ENCODE measurements at regions not wholly inside any gene's neighbourhood (a gene's known extent, or its start where the extent isn't known, plus 50 kb on each side); places are given as distances from the start of the nearest gene placed in this dataset.
"Not testable (repeated sequence)": the region's sequence is repeated elsewhere in the genome, so short reads cannot be mapped to it uniquely, and the experiment has no call there.

DNA sequence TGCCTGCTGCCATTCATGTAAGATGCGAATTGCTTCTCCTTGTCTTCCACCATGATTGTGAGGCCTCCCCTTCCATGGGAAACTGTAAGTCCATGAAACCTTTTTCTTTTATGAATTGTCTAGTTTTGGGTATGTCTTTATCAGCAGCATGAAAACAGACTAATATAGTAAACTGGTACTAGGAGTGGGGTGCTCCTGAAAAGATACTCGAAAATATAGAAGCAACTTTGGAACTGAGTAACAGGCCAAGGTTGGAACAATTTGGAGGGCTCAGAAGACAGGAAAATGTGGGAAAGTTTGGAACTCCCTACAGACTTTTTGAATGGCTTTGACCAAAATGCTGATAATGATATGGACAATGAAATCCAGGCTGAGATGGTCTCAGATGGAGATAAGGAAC is 53.8 kb upstream of the SPATA16 start:
- TF ChIP-seq, protein P1, sequence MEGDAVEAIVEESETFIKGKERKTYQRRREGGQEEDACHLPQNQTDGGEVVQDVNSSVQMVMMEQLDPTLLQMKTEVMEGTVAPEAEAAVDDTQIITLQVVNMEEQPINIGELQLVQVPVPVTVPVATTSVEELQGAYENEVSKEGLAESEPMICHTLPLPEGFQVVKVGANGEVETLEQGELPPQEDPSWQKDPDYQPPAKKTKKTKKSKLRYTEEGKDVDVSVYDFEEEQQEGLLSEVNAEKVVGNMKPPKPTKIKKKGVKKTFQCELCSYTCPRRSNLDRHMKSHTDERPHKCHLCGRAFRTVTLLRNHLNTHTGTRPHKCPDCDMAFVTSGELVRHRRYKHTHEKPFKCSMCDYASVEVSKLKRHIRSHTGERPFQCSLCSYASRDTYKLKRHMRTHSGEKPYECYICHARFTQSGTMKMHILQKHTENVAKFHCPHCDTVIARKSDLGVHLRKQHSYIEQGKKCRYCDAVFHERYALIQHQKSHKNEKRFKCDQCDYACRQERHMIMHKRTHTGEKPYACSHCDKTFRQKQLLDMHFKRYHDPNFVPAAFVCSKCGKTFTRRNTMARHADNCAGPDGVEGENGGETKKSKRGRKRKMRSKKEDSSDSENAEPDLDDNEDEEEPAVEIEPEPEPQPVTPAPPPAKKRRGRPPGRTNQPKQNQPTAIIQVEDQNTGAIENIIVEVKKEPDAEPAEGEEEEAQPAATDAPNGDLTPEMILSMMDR (IDR thresholded peaks at IDR 0.05 in 8 of 11, conservative IDR thresholded peaks at IDR 0.05 in 3 of 11), result not testable (repeated sequence)
- TF ChIP-seq POLR2A, POLR2AphosphoS5 (IDR thresholded peaks at IDR 0.05): not testable (repeated sequence)
